Mesenchymal stem cell (in vitro differentiated cells and primary cell): ENCODE measurements at regions not wholly inside any gene's neighbourhood (a gene's known extent, or its start where the extent isn't known, plus 50 kb on each side); places are given as distances from the start of the nearest gene placed in this dataset.

Source experiments
- DNase-seq: peaks from one replicate; pipeline ENCODE4 v3.0.0-alpha.2; 2013
- H2AFZ ChIP-seq: one replicate; pipeline ENCODE4 v1.6.1; 2013; ENCODE audit warnings: low read depth, mild to moderate bottlenecking, control low read depth, inconsistent platforms, low read length, moderate library complexity
- H2AK5ac ChIP-seq: 2 replicates; pipeline ENCODE4 v1.6.1; 2013; ENCODE audit warnings: low read length, moderate library complexity, mild to moderate bottlenecking, inconsistent platforms; ENCODE audit not compliant: severe bottlenecking
- H2BK120ac ChIP-seq: one replicate; pipeline ENCODE4 v1.6.1; 2013; ENCODE audit warnings: low read depth, mild to moderate bottlenecking, inconsistent platforms, low read length, moderate library complexity
- H2BK12ac ChIP-seq, 2 experiments: one replicate each; pipeline ENCODE4 v1.6.1; 2013; ENCODE audit warnings: inconsistent platforms in 2 of 2, low read length in 2 of 2, mild to moderate bottlenecking in 2 of 2, moderate library complexity in 2 of 2, control low read depth in 1 of 2
- H2BK15ac ChIP-seq: one replicate; pipeline ENCODE4 v1.6.1; 2013; ENCODE audit warnings: mild to moderate bottlenecking, low read depth, inconsistent platforms; ENCODE audit not compliant: poor library complexity, severe bottlenecking
- H2BK5ac ChIP-seq: 2 replicates; pipeline ENCODE4 v1.6.1; 2013; ENCODE audit warnings: low read depth, mild to moderate bottlenecking, low read length, control low read depth, inconsistent platforms; ENCODE audit not compliant: poor library complexity, severe bottlenecking
- H3K14ac ChIP-seq, 2 experiments: one replicate each; pipeline ENCODE4 v1.6.1; 2013; ENCODE audit warnings: inconsistent platforms in 2 of 2, low read length in 2 of 2, control low read depth in 1 of 2, mild to moderate bottlenecking in 1 of 2, moderate library complexity in 1 of 2
- H3K18ac ChIP-seq, 2 experiments: one replicate each; pipeline ENCODE4 v1.6.1; 2013; ENCODE audit warnings: inconsistent platforms in 2 of 2, low read length in 2 of 2, control low read depth in 1 of 2, low read depth in 1 of 2, mild to moderate bottlenecking in 1 of 2
- H3K23ac ChIP-seq, 2 experiments: one replicate each; pipeline ENCODE4 v1.6.1; 2013; ENCODE audit warnings: inconsistent platforms in 2 of 2, low read length in 2 of 2, mild to moderate bottlenecking in 2 of 2, moderate library complexity in 2 of 2, control low read depth in 1 of 2
- H3K27ac ChIP-seq: 2 replicates; pipeline ENCODE4 v1.5.1; 2013; ENCODE audit warnings: mild to moderate bottlenecking, moderate library complexity, low read length, control low read depth, inconsistent platforms; ENCODE audit not compliant: poor library complexity, severe bottlenecking
- H3K27me3 ChIP-seq, 2 experiments: 2 replicates each; pipeline versions ENCODE4 v1.6.1 to v1.7.0; 2013; ENCODE audit warnings: low read length in 2 of 2, mild to moderate bottlenecking in 2 of 2, moderate library complexity in 2 of 2, control low read depth in 1 of 2, inconsistent platforms in 1 of 2; ENCODE audit not compliant: control insufficient read depth in 1 of 2, insufficient read depth in 1 of 2
- H3K36me3 ChIP-seq, 2 experiments: 2 replicates each; pipeline versions ENCODE4 v1.6.1 to v1.7.0; 2013; ENCODE audit warnings: low read length in 2 of 2, control low read depth in 1 of 2, inconsistent platforms in 1 of 2, low read depth in 1 of 2, mild to moderate bottlenecking in 1 of 2; ENCODE audit not compliant: insufficient read depth in 2 of 2, control insufficient read depth in 1 of 2
- H3K4ac ChIP-seq, 2 experiments: one replicate each; pipeline ENCODE4 v1.6.1; 2013; ENCODE audit warnings: inconsistent platforms in 2 of 2, low read length in 2 of 2, mild to moderate bottlenecking in 2 of 2, moderate library complexity in 2 of 2, control low read depth in 1 of 2, low read depth in 1 of 2
- H3K4me1 ChIP-seq: 2 replicates; pipeline ENCODE4 v1.6.1; 2013; ENCODE audit warnings: low read depth, low read length, control low read depth; ENCODE audit not compliant: control insufficient read depth, insufficient read depth
- H3K4me2 ChIP-seq: 2 replicates; pipeline ENCODE4 v1.6.1; 2013; ENCODE audit warnings: low read length, mild to moderate bottlenecking, inconsistent platforms; ENCODE audit not compliant: poor library complexity, severe bottlenecking
- H3K4me3 ChIP-seq, 2 experiments: 2 replicates each; pipeline versions ENCODE4 v1.5.1 to v1.7.0; 2013; ENCODE audit warnings: low read length in 2 of 2, mild to moderate bottlenecking in 2 of 2, control low read depth in 1 of 2, low read depth in 1 of 2; ENCODE audit not compliant: insufficient read depth in 1 of 2
- H3K79me1 ChIP-seq: replicated peaks from 2 replicates; pipeline ENCODE4 v1.6.1; 2013; ENCODE audit warnings: mild to moderate bottlenecking, control low read depth, low read length, inconsistent platforms; ENCODE audit not compliant: poor library complexity, severe bottlenecking
- H3K9ac ChIP-seq: 2 replicates; pipeline ENCODE4 v1.7.0; 2013; ENCODE audit warnings: mild to moderate bottlenecking, low read length, moderate library complexity
- H3K9me3 ChIP-seq: 2 replicates; pipeline ENCODE4 v1.7.0; 2013; ENCODE audit warnings: mild to moderate bottlenecking, low read length; ENCODE audit not compliant: control insufficient read depth
- H4K8ac ChIP-seq: one replicate; pipeline ENCODE4 v1.6.1; 2013; ENCODE audit warnings: inconsistent platforms, mild to moderate bottlenecking, low read length, moderate library complexity
- H4K91ac ChIP-seq: one replicate; pipeline ENCODE4 v1.6.1; 2013; ENCODE audit warnings: mild to moderate bottlenecking, low read length, inconsistent platforms
- WGBS: methylation state at CpG from one replicate; pipeline ENCODE4 v1.1.7; 2013; ENCODE audit warnings: mixed read lengths; 5-methylcytosine and 5-hydroxymethylcytosine counted together

- no peak for DNase-seq
- no peak overlapping the region for H4K91ac ChIP-seq
- no peak overlapping the region for H3K4me3 ChIP-seq
- H3K4ac ChIP-seq = no peak overlapping the region
- no peak overlapping the region for H2BK12ac ChIP-seq
- no peak overlapping the region for H3K14ac ChIP-seq
- H2BK5ac ChIP-seq = no peak overlapping the region
- H2AK5ac ChIP-seq = no peak overlapping the region
- no peak overlapping the region for H4K8ac ChIP-seq
- no peaks in the 10 kb centered on the region for H3K9me3 ChIP-seq
- no peak overlapping the region for H2AFZ ChIP-seq
- no peaks in the 10 kb centered on the region for H3K36me3 ChIP-seq
- no peak overlapping the region for H3K27ac ChIP-seq
- H3K18ac ChIP-seq = no peak overlapping the region
- no peak overlapping the region for H2BK120ac ChIP-seq
- no peaks in the 10 kb centered on the region for H3K79me1 ChIP-seq
- H3K4me1 ChIP-seq = no peaks in the 10 kb centered on the region
- no peak overlapping the region for H3K4me2 ChIP-seq
- no peak overlapping the region for H2BK15ac ChIP-seq
- H3K27me3 ChIP-seq = no peaks in the 10 kb centered on the region
- H3K9ac ChIP-seq = peak overlapping the region; percentile 3
- H3K23ac ChIP-seq = no peak overlapping the region
Measured at GRCh38 chr5:129245489-129245888, 150.9 kb downstream of the ISOC1 start.

GRCh38 chr5:129246088-129246487, 151.5 kb downstream of the ISOC1 start:
- H3K18ac ChIP-seq = no peak overlapping the region
- WGBS = no CpG with 5 or more reads among the region's 3 CpGs
- no peak overlapping the region for H3K23ac ChIP-seq

GRCh38 chr5:129249886-129250285, 155.3 kb downstream of the ISOC1 start:
- Histone ChIP-seq H2BK12ac (no peak overlapping the region), H3K79me1 (no peaks in the 10 kb centered on the region), H2BK5ac (no peak overlapping the region), H4K91ac (no peak overlapping the region), H3K27me3 (no peaks in the 10 kb centered on the region), H3K23ac (no peak overlapping the region), H3K4me2 (no peak overlapping the region), H2BK15ac (no peak overlapping the region), H4K8ac (no peak overlapping the region), H2AFZ (no peak overlapping the region), H2AK5ac (no peak overlapping the region), H3K9ac (peak overlapping the region; percentile 65), H3K14ac (no peak overlapping the region), H3K4me3 (peak overlapping the region in 1 of 2 experiments; percentile 47), H3K18ac (no peak overlapping the region), H3K27ac (no peak overlapping the region), H3K36me3 (no peaks in the 10 kb centered on the region), H2BK120ac (no peak overlapping the region), H3K4me1 (no peaks in the 10 kb centered on the region), H3K9me3 (peaks cover 8% of the 10 kb centered on the region), H3K4ac (no peak overlapping the region)
- 72% methylated on average over 9 of the region's 9 CpGs for WGBS
- no peak for DNase-seq

More at GRCh38 chr5:129246088-129246487, 151.5 kb downstream of the ISOC1 start:
- Histone ChIP-seq H3K4me1 (no peaks in the 10 kb centered on the region), H3K14ac (no peak overlapping the region), H2BK5ac (no peak overlapping the region), H2AFZ (no peak overlapping the region), H3K4ac (no peak overlapping the region), H3K27ac (no peak overlapping the region), H3K27me3 (no peaks in the 10 kb centered on the region), H3K79me1 (no peaks in the 10 kb centered on the region), H3K9ac (no peak overlapping the region), H2AK5ac (no peak overlapping the region), H2BK15ac (no peak overlapping the region), H3K36me3 (no peaks in the 10 kb centered on the region), H2BK12ac (no peak overlapping the region), H4K91ac (no peak overlapping the region), H2BK120ac (no peak overlapping the region), H3K4me2 (no peak overlapping the region), H4K8ac (no peak overlapping the region), H3K9me3 (no peaks in the 10 kb centered on the region), H3K4me3 (no peak overlapping the region)
- no peak for DNase-seq

GRCh38 chr5:129271308-129271707, 176.8 kb downstream of the ISOC1 start:
- Histone ChIP-seq H3K27me3 (no peaks in the 10 kb centered on the region), H4K8ac (no peak overlapping the region), H2BK12ac (no peak overlapping the region), H3K36me3 (no peaks in the 10 kb centered on the region), H2BK5ac (no peak overlapping the region), H3K4me1 (no peaks in the 10 kb centered on the region), H2AK5ac (no peak overlapping the region), H3K23ac (no peak overlapping the region), H2BK15ac (no peak overlapping the region), H2BK120ac (no peak overlapping the region), H3K27ac (no peak overlapping the region), H3K9ac (no peak overlapping the region), H2AFZ (no peak overlapping the region), H3K79me1 (no peaks in the 10 kb centered on the region), H3K18ac (no peak overlapping the region), H3K9me3 (peaks cover 2% of the 10 kb centered on the region), H3K4me3 (no peak overlapping the region), H3K14ac (no peak overlapping the region), H3K4ac (no peak overlapping the region), H3K4me2 (no peak overlapping the region), H4K91ac (no peak overlapping the region)
- 71% methylated on average over 1 of the region's 2 CpGs for WGBS
- peak; percentile 18 for DNase-seq
